HepG2 (cell line): ENCODE measurements at regions not wholly inside any gene's neighbourhood (a gene's known extent, or its start where the extent isn't known, plus 50 kb on each side); places are given as distances from the start of the nearest gene placed in this dataset.

Experiments
- ATAC-seq: fragments of 200-7000 bp; cut with Tn5 transposase; 3 replicates; pipeline ENCODE4 v1.9.1; 2020; ENCODE audit warnings: mild to moderate bottlenecking, moderate library complexity
- BruUV-seq: library from RNA; stranded (reverse); fragments of 400-500 nt; replicated peaks from 2 replicates; lab custom pipeline; 2021; lab: Mats Ljungman, UMichigan
- CTCF ChIA-PET: fragments of 300-600 bp; formaldehyde crosslinking; extraction: SDS; loops from one replicate; lab custom pipeline; 2021; ENCODE audit warnings: low total read pairs, inconsistent platforms, low intra/inter-chr PET ratio; lab: Yijun Ruan, JAX
- POLR2A ChIA-PET: fragments of 350-600 bp; sonication (Branson Sonifier 250); formaldehyde crosslinking; loops from one replicate; lab custom pipeline; 2020; ENCODE audit warnings: antibody characterized with exemption, inconsistent platforms; lab: Yijun Ruan, JAX
- DNase-seq: peaks from one replicate; pipeline ENCODE4 v3.0.0-alpha.2; 2015; ENCODE audit warnings: low spot score
- FAIRE-seq: peaks from 3 replicates; lab custom pipeline; 2011; peaks lifted over from hg19 to GRCh38; lab: Jason Lieb, UNC
- H2AFZ ChIP-seq: one replicate; pipeline ENCODE4 v1.6.1; 2011; ENCODE audit warnings: low read length, inconsistent platforms
- H3K27ac ChIP-seq: fragments of 300-600 bp; 3 replicates; pipeline ENCODE4 v1.8.0; 2011; ENCODE audit warnings: mixed run types, mild to moderate bottlenecking, mixed read lengths, low read length, inconsistent platforms; ENCODE audit not compliant: insufficient read depth; ENCODE audit errors: extremely low read length
- H3K27me3 ChIP-seq, 2 experiments: fragments of 200-600 bp in 1 of 2; 2 replicates in 1 of 2; 3 replicates in 1 of 2; pipeline versions ENCODE4 v1.6.0 to v1.8.0; 2011; ENCODE audit warnings: low read length in 2 of 2, mild to moderate bottlenecking in 2 of 2, moderate library complexity in 2 of 2, inconsistent platforms in 1 of 2; ENCODE audit not compliant: insufficient read depth in 2 of 2, control insufficient read depth in 1 of 2
- H3K36me3 ChIP-seq, 2 experiments: fragments of 200-600 bp in 1 of 2; replicated peaks in 1 of 2; 2 replicates in 1 of 2; 3 replicates in 1 of 2; pipeline versions ENCODE4 v1.5.1 to v1.8.0; 2011; ENCODE audit warnings: low read length in 2 of 2, inconsistent platforms in 1 of 2; ENCODE audit not compliant: insufficient read depth in 2 of 2, control insufficient read depth in 1 of 2
- H3K4me1 ChIP-seq: 2 replicates; pipeline ENCODE4 v1.5.1; 2012; ENCODE audit warnings: low read length, inconsistent platforms; ENCODE audit not compliant: insufficient read depth
- H3K4me2 ChIP-seq: 2 replicates; pipeline ENCODE4 v1.6.0; 2011; ENCODE audit warnings: low read depth, low read length, inconsistent platforms
- H3K4me3 ChIP-seq, 3 experiments: fragments of 200-600 bp in 1 of 3; sonication (generic), shearing (Covaris generic) in 1 of 3; replicated peaks in 1 of 3; 2 replicates each; pipeline ENCODE4 v1.5.1; 2011 to 2016; ENCODE audit warnings: low read length in 3 of 3, inconsistent platforms in 2 of 3, low read depth in 2 of 3, mild to moderate bottlenecking in 2 of 3, control low read depth in 1 of 3, mixed read lengths in 1 of 3; ENCODE audit not compliant: insufficient read depth in 1 of 3
- H3K79me2 ChIP-seq: one replicate; pipeline ENCODE4 v1.6.1; 2011; ENCODE audit warnings: low read length, inconsistent platforms; ENCODE audit not compliant: insufficient read depth
- H3K9ac ChIP-seq: 2 replicates; pipeline ENCODE4 v1.6.0; 2011; ENCODE audit warnings: mild to moderate bottlenecking, low read depth, low read length, inconsistent platforms; ENCODE audit not compliant: insufficient read depth
- H3K9me3 ChIP-seq: 2 replicates; pipeline ENCODE4 v1.5.1; 2012; ENCODE audit warnings: mild to moderate bottlenecking, low read length
- H4K20me1 ChIP-seq: 2 replicates; pipeline ENCODE4 v1.6.0; 2011; ENCODE audit warnings: inconsistent platforms, mild to moderate bottlenecking, low read length, moderate library complexity; ENCODE audit not compliant: insufficient read depth
- ARID3A ChIP-seq: IDR thresholded peaks from 2 replicates; pipeline ENCODE4 v1.6.1; 2012; ENCODE audit warnings: low read depth, low read length, improper control_type of control experiment
- BRD4 ChIP-seq: sonication (generic); formaldehyde crosslinking; IDR thresholded peaks from 2 replicates; pipeline ENCODE4 v1.4.0; 2020; ENCODE audit warnings: missing genetic modification reagents
- HNF4G ChIP-seq, 2 experiments: sonication (generic) in 1 of 2; formaldehyde crosslinking in 1 of 2; IDR thresholded peaks; 2 replicates each; pipeline versions ENCODE4 v1.4.0 to v1.6.1; 2011 to 2020; ENCODE audit warnings: borderline replicate concordance in 2 of 2, low read depth in 2 of 2, mild to moderate bottlenecking in 2 of 2, low read length in 1 of 2, missing genetic modification reagents in 1 of 2, moderate library complexity in 1 of 2
- ISL2 ChIP-seq: sonication (generic); formaldehyde crosslinking; IDR thresholded peaks from 2 replicates; pipeline ENCODE4 v1.5.0; 2020; ENCODE audit warnings: missing genetic modification reagents
- JUN ChIP-seq: sonication (generic); formaldehyde crosslinking; IDR thresholded peaks from 2 replicates; pipeline ENCODE4 v1.4.0; 2020; ENCODE audit warnings: mild to moderate bottlenecking, missing genetic modification reagents
- MTA1 ChIP-seq: sonication (generic); formaldehyde crosslinking; IDR thresholded peaks from 2 replicates; pipeline ENCODE4 v1.4.0; 2020; ENCODE audit warnings: missing genetic modification reagents, mild to moderate bottlenecking, borderline replicate concordance
- NFKB2 ChIP-seq: sonication (generic); formaldehyde crosslinking; IDR thresholded peaks from 2 replicates; pipeline ENCODE4 v1.4.0; 2020; ENCODE audit warnings: missing genetic modification reagents, borderline replicate concordance
- ONECUT2 ChIP-seq: sonication (generic); formaldehyde crosslinking; IDR thresholded peaks from 2 replicates; pipeline ENCODE4 v1.4.0; 2020; ENCODE audit warnings: missing genetic modification reagents
- REPIN1 ChIP-seq: sonication (generic); formaldehyde crosslinking; IDR thresholded peaks from 2 replicates; pipeline ENCODE4 v1.8.0; 2022; ENCODE audit warnings: missing genetic modification reagents, low read depth, mild to moderate bottlenecking, borderline replicate concordance
- TBL1XR1 ChIP-seq: fragments of 150-350 bp; IDR thresholded peaks from 2 replicates; pipeline ENCODE4 v1.6.1; 2014; ENCODE audit warnings: borderline replicate concordance, low read length; ENCODE audit not compliant: partially characterized antibody
- THRA ChIP-seq: sonication (generic); formaldehyde crosslinking; IDR thresholded peaks from 2 replicates; pipeline ENCODE4 v1.4.0; 2020; ENCODE audit warnings: missing genetic modification reagents, borderline replicate concordance
- ZBTB10 ChIP-seq: sonication (generic); formaldehyde crosslinking; IDR thresholded peaks from 2 replicates; pipeline ENCODE4 v1.4.0; 2020; ENCODE audit warnings: missing genetic modification reagents, borderline replicate concordance
- ZBTB25 ChIP-seq: IDR thresholded peaks from 2 replicates; pipeline ENCODE4 v1.6.1; 2018; ENCODE audit warnings: missing genetic modification reagents
- ZBTB44 ChIP-seq: sonication (generic); formaldehyde crosslinking; IDR thresholded peaks from 2 replicates; pipeline ENCODE4 v1.4.0; 2020; ENCODE audit warnings: missing genetic modification reagents
- ZSCAN12 ChIP-seq: sonication (generic); formaldehyde crosslinking; IDR thresholded peaks from 2 replicates; pipeline ENCODE4 v1.9.0; 2021; ENCODE audit warnings: mild to moderate bottlenecking, missing genetic modification reagents
- WGBS: methylation state at CpG from one replicate; pipeline ENCODE4 v1.1.6; 2017; ENCODE audit warnings: low lambda C conversion rate; 5-methylcytosine and 5-hydroxymethylcytosine counted together
- in situ Hi-C: cut with HindIII; loops from 2 replicates; pipeline ENCODE4 v1.10.0; 2017; ENCODE audit warnings: low pct_unique_long_range_greater_than_20kb; ENCODE audit not compliant: extremely low pct_ligation_motif_present
- intact Hi-C: fragments of 100-400 bp; cut with micrococcal nuclease; formaldehyde crosslinking; loops from one replicate; pipeline ENCODE4 v1.10.0; 2022; ENCODE audit not compliant: unreplicated experiment

GRCh38 chrX:20442597-20442996 is 175.9 kb upstream of the RPS6KA3 start:
- Histone ChIP-seq H3K9me3 (no peaks in the 10 kb centered on the region), H3K27me3 (no peaks in the 10 kb centered on the region), H3K9ac (0 out of 2 replicates have a peak overlapping the region, but pooled peaks have one; percentile 22), H3K4me1 (peaks cover 63% of the 10 kb centered on the region), H3K36me3 (no peaks in the 10 kb centered on the region), H3K27ac (peak overlapping the region; percentile 46), H3K4me3 (no peak overlapping the region), H4K20me1 (no peaks in the 10 kb centered on the region), H2AFZ (no peak overlapping the region), H3K4me2 (peak overlapping the region; percentile 39; the same call in 1 of the 2 replicates), H3K79me2 (peaks cover 2% of the 10 kb centered on the region)
- DNase-seq (peak; percentile 76), FAIRE-seq (peak; percentile 72), ATAC-seq (peak; percentile 88)
- WGBS, result 0% methylated on average over 2 of the region's 3 CpGs
- ChIA-PET POLR2A (no interaction called here), CTCF (interaction anchor here (2.0 kb wide), 1 partner anchor 190 kb away, joined by 16 read pairs; no protein-coding TSS in a partner anchor)
- no TSS peak for BruUV-seq
- intact Hi-C loops (loop anchor here (1.0 to 2.0 kb wide), 2 partner anchors 80 to 189 kb away; no protein-coding TSS in a partner anchor), in situ Hi-C loops (loop anchor here (5.0 kb wide), 1 partner anchor 190 kb away; no protein-coding TSS in a partner anchor)
- TF ChIP-seq ZBTB10 (no peak), BRD4 (CRISPR knock-in tag) (0 out of 2 replicates have a peak, but pooled peaks have one; percentile 14), MTA1 (no peak), REPIN1 (CRISPR knock-in tag) (peak; percentile 59; the same call in 1 of the 2 replicates), ZBTB44 (CRISPR knock-in tag) (no peak), NFKB2 (CRISPR knock-in tag) (no peak), ISL2 (CRISPR knock-in tag) (peak; percentile 15; the same call in 1 of the 2 replicates), ARID3A (no peak), TBL1XR1 (no peak), JUN (no peak), ZSCAN12 (no peak), THRA (CRISPR knock-in tag) (peak; percentile 66; the same call in 1 of the 2 replicates), ZBTB25 (CRISPR knock-in tag) (0 out of 2 replicates have a peak, but pooled peaks have one; percentile 37), HNF4G (IDR thresholded peaks at IDR 0.05; ENCODE audit: borderline replicate concordance, low read depth, low read length) (0 out of 2 replicates have a peak, but pooled peaks have one; percentile 9), HNF4G (CRISPR knock-in tag; IDR thresholded peaks at IDR 0.05; ENCODE audit: borderline replicate concordance, low read depth) (no peak), ONECUT2 (CRISPR knock-in tag) (peak; percentile 82)
